Karpas-422 (cell line): ENCODE measurements at regions not wholly inside any gene's neighbourhood (a gene's known extent, or its start where the extent isn't known, plus 50 kb on each side); places are given as distances from the start of the nearest gene placed in this dataset. TPM values are rescaled to one million over a fixed set of nuclear protein-coding genes. Genes with fewer than 3 reads are reported as not detected.

Experiments used
- DNase-seq: peaks from one replicate; pipeline ENCODE4 v3.0.0-alpha.2; 2015
- H2AFZ ChIP-seq: fragments of 200-600 bp; sonication (generic); 2 replicates; pipeline ENCODE4 v1.6.1; 2014; ENCODE audit warnings: antibody characterized with exemption, low read length, mixed read lengths
- H3K27ac ChIP-seq: fragments of 200-600 bp; sonication (generic); 2 replicates; pipeline ENCODE4 v1.5.1; 2014; ENCODE audit warnings: mild to moderate bottlenecking, low read length, moderate library complexity
- H3K27me3 ChIP-seq: fragments of 200-600 bp; sonication (generic); 2 replicates; pipeline ENCODE4 v1.6.1; 2014; ENCODE audit warnings: low read length, mixed read lengths
- H3K36me3 ChIP-seq: fragments of 200-600 bp; sonication (generic); 2 replicates; pipeline ENCODE4 v1.6.1; 2014; ENCODE audit warnings: low read length, mixed read lengths; ENCODE audit not compliant: insufficient read depth
- H3K4me1 ChIP-seq: fragments of 200-600 bp; sonication (generic); 2 replicates; pipeline ENCODE4 v1.6.1; 2014; ENCODE audit warnings: mild to moderate bottlenecking, low read length, mixed read lengths
- H3K4me2 ChIP-seq: fragments of 200-600 bp; sonication (generic); 2 replicates; pipeline ENCODE4 v1.6.1; 2014; ENCODE audit warnings: low read length, low read depth, mild to moderate bottlenecking; ENCODE audit not compliant: poor library complexity, severe bottlenecking
- H3K4me3 ChIP-seq: fragments of 200-600 bp; sonication (generic); 2 replicates; pipeline ENCODE4 v1.5.1; 2014; ENCODE audit warnings: mild to moderate bottlenecking, antibody characterized with exemption, low read length, mixed read lengths
- H3K79me2 ChIP-seq: fragments of 200-600 bp; sonication (generic); 2 replicates; pipeline ENCODE4 v1.6.1; 2014; ENCODE audit warnings: mild to moderate bottlenecking, low read length, mixed read lengths
- H3K9ac ChIP-seq: fragments of 200-600 bp; sonication (generic); 2 replicates; pipeline ENCODE4 v1.6.0; 2014; ENCODE audit warnings: low read length
- H3K9me2 ChIP-seq: fragments of 200-600 bp; sonication (generic), shearing (Covaris generic); replicated peaks from 2 replicates; pipeline ENCODE4 v1.6.0; 2014; ENCODE audit warnings: mild to moderate bottlenecking, low read length, moderate library complexity; ENCODE audit not compliant: insufficient read depth
- H3K9me3 ChIP-seq: fragments of 300-700, 200-600 bp; sonication (generic); 2 replicates; pipeline ENCODE4 v1.6.1; 2014; ENCODE audit warnings: low read length, mixed read lengths
- H4K20me1 ChIP-seq: fragments of 200-600 bp; sonication (generic); 2 replicates; pipeline ENCODE4 v1.6.1; 2014; ENCODE audit warnings: mild to moderate bottlenecking, antibody characterized with exemption, low read length, low read depth; ENCODE audit not compliant: insufficient read depth
- small RNA-seq: library from RNA; depleted of rRNA; stranded (forward); fragments of <200 nt; gene quantifications from one replicate; pipeline ENCODE3, GENCODE V24; 2014

DNA sequence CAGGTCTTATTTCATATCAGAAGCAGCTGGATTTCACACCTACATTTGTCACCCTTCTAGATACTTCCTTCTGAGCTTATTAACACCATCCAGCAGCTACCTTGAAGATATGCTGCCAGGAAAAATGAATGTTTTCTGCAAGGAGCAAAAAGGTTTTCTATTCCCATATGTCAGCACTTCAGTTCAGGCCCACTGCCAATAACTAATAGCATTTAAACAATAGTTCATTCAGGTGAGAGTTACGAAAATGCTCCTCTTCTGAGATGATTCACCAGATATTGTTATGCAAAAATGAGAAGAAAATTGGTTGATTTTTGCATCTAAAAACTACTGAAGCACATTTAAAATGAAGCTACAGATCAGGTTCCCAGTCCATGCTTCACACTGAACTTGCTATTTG is 56.4 kb upstream of the ISL1 start:
- Histone ChIP-seq H3K9ac (no peak overlapping the region), H2AFZ (no peak overlapping the region), H3K36me3 (no peaks in the 10 kb centered on the region), H3K27ac (no peak overlapping the region), H3K79me2 (no peaks in the 10 kb centered on the region), H3K4me1 (no peaks in the 10 kb centered on the region), H3K9me3 (no peaks in the 10 kb centered on the region), H3K4me2 (no peak overlapping the region), H4K20me1 (no peaks in the 10 kb centered on the region), H3K4me3 (no peak overlapping the region), H3K9me2 (no peaks in the 10 kb centered on the region), H3K27me3 (no peaks in the 10 kb centered on the region)
- DNase-seq, result no peak

Small RNAs in the stretch of these regions (small RNA-seq; reads per million reads assigned to genes)
- gene AC022441.3 (not detected), gene RNU6-1296P (not detected), gene RNU6-480P (not detected)
